SJSA1 (cell line): ENCODE measurements at regions not wholly inside any gene's neighbourhood (a gene's known extent, or its start where the extent isn't known, plus 50 kb on each side); places are given as distances from the start of the nearest gene placed in this dataset.

ENCODE experiments used
- DNase-seq, 2 experiments: peaks; one replicate each; pipeline ENCODE4 v3.0.0-alpha.2; 2015 to 2020; ENCODE audit warnings: low spot score in 2 of 2, low read depth in 1 of 2
- H3K27ac ChIP-seq: fragments of 250-450 bp; sonication (Bioruptor Pico); 2 replicates; pipeline ENCODE4 v1.5.1; 2020; ENCODE audit warnings: mild to moderate bottlenecking, moderate library complexity
- H3K27me3 ChIP-seq: fragments of 250-450 bp; sonication (Bioruptor Pico); replicated peaks from 2 replicates; pipeline ENCODE4 v1.5.1; 2020; ENCODE audit warnings: mild to moderate bottlenecking, moderate library complexity
- H3K36me3 ChIP-seq: fragments of 250-450 bp; sonication (Bioruptor Pico); 2 replicates; pipeline ENCODE4 v1.5.1; 2020; ENCODE audit warnings: mild to moderate bottlenecking
- H3K4me1 ChIP-seq: fragments of 250-450 bp; sonication (Bioruptor Pico); replicated peaks from 2 replicates; pipeline ENCODE4 v1.6.1; 2021; ENCODE audit warnings: mild to moderate bottlenecking
- H3K4me3 ChIP-seq: fragments of 250-450 bp; sonication (Bioruptor Pico); 2 replicates; pipeline ENCODE4 v1.5.1; 2020; ENCODE audit warnings: mild to moderate bottlenecking
- H3K9me3 ChIP-seq: fragments of 250-450 bp; sonication (Bioruptor Pico); replicated peaks from 2 replicates; pipeline ENCODE4 v1.5.1; 2020; ENCODE audit warnings: mild to moderate bottlenecking

DNA sequence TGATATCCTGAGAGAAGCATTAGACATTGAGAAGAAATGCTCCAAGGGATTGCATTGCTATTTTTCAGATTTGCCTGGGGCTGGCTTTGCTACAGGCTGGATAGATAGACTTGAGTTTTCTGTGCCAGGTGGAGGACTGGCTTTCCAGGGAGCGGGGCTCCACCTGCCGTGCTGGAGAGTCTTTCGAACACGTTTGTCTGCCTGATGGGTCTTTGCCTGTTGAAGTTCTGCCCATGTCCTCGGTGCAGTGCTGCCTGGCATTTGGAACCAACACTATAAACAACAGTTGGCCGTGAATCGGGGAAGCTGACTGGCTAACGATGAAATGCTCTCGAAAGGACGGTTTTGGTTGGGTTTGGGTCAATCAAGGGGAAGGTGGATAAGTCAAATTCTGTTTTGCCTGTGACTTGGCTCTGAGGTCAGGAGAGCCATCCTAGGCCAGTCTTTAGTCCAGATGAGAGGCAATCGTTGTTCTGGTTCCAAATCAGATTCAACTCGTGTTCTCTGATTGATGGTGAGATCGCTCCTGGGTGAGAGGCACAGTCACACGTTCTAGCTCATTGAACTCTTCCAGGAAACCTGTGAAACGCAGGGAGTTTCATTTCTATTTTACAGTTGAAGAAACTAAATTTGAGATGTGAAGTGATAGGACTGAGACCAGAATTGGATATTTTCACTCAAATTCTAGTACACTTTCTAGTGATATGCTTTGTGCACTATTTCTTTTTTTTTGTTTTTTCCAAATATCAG, 599.0 kb downstream of the TYW1 start:
- DNase-seq, result no peak
- no peaks in the 10 kb centered on the region for H3K27me3 ChIP-seq
- H3K9me3 ChIP-seq, result no peaks in the 10 kb centered on the region
- no peaks in the 10 kb centered on the region for H3K4me1 ChIP-seq
- H3K4me3 ChIP-seq, result no peak overlapping the region
- H3K27ac ChIP-seq, result no peak overlapping the region
- H3K36me3 ChIP-seq, result no peaks in the 10 kb centered on the region

GRCh38 chr7:67597161-67597560, 600.5 kb downstream of the TYW1 start:
- H3K36me3 ChIP-seq, result no peaks in the 10 kb centered on the region
- no peak overlapping the region for H3K27ac ChIP-seq
- no peaks in the 10 kb centered on the region for H3K9me3 ChIP-seq
- H3K4me1 ChIP-seq, result no peaks in the 10 kb centered on the region
- DNase-seq, result no peak
- no peak overlapping the region for H3K4me3 ChIP-seq
- no peaks in the 10 kb centered on the region for H3K27me3 ChIP-seq

GRCh38 chr7:67598469-67598868, 601.8 kb downstream of the TYW1 start:
- no peaks in the 10 kb centered on the region for H3K36me3 ChIP-seq
- H3K9me3 ChIP-seq, result no peaks in the 10 kb centered on the region
- no peak for DNase-seq
- H3K4me3 ChIP-seq, result no peak overlapping the region
- H3K27me3 ChIP-seq, result no peaks in the 10 kb centered on the region
- H3K27ac ChIP-seq, result no peak overlapping the region
- no peaks in the 10 kb centered on the region for H3K4me1 ChIP-seq

DNA sequence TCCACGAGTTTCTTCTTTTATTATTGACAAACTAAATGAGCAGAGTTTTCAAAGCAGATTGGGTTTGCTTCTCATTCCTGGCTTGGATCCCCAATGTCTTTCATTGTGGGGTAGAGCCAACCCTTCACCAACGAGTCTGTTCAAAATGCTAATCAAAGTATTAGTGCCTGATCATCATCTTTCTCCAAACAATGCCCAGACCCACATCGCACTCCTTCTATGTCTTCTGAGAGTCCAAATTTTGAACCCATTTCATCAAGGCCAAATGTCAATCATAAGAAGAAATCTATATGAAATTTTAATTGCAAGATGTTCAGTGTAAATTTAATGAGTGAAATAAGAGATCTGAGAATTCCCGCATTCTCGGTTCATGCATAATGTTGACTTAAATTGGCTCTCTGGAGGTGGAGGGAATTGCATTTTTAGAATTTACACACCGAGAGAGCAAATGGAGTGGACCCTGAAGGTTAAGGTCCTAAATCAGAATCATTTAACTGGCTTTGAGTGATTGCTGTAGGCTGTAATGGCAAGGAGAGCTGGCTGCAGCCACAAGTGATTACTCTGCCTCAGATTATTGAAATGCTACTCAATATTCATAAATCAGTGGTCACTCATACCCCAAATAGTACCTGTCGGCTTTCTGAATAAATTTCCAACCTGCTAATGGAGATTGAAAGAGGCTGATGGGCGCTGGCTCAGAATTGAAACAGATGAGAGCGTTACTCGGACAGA, 602.9 kb downstream of the TYW1 start:
- DNase-seq, result no peak

DNA sequence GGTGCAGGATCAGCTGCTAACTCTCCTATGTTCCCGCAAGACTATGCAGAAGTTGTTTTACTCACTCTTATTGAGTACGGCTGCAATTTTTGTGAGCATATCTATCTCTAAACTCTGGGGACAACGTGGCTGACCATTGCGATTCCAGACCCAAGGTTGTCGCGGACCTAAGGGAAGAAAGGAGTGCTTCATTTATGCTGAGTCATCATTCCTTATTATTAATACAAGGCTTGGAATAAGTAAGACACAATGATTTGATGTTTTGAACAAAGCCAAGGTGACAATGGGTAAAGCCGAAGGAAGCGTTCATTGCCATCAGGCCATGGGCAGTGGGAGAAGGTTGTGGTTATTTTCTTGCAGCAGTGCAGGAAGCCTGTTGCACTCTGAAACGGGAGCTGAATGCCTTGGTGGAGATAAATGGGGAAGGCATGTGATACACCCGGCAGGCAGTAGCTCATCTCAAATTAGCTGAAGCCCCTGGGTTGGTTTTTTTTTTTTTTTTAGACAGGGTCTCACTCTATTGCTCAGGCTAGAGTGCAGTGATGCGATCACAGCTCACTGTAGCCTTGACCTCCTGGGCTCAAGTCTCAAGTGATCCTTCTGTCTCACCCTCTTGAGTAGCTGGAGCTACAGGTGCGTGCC, 605.7 kb downstream of the TYW1 start:
- no peaks in the 10 kb centered on the region for H3K27me3 ChIP-seq
- H3K36me3 ChIP-seq, result no peaks in the 10 kb centered on the region
- H3K9me3 ChIP-seq, result 0 out of 2 replicates have a peak, but pooled peaks cover 2% of the 10 kb centered on the region
- no peak overlapping the region for H3K27ac ChIP-seq
- H3K4me1 ChIP-seq, result no peaks in the 10 kb centered on the region
- no peak overlapping the region for H3K4me3 ChIP-seq
- DNase-seq, result no peak

More for the DNA sequence above, 602.9 kb downstream of the TYW1 start:
- Histone ChIP-seq H3K27ac (no peak overlapping the region), H3K4me3 (no peak overlapping the region), H3K9me3 (0 out of 2 replicates have a peak, but pooled peaks cover under 1% of the 10 kb centered on the region), H3K36me3 (no peaks in the 10 kb centered on the region), H3K27me3 (no peaks in the 10 kb centered on the region), H3K4me1 (no peaks in the 10 kb centered on the region)

DNA sequence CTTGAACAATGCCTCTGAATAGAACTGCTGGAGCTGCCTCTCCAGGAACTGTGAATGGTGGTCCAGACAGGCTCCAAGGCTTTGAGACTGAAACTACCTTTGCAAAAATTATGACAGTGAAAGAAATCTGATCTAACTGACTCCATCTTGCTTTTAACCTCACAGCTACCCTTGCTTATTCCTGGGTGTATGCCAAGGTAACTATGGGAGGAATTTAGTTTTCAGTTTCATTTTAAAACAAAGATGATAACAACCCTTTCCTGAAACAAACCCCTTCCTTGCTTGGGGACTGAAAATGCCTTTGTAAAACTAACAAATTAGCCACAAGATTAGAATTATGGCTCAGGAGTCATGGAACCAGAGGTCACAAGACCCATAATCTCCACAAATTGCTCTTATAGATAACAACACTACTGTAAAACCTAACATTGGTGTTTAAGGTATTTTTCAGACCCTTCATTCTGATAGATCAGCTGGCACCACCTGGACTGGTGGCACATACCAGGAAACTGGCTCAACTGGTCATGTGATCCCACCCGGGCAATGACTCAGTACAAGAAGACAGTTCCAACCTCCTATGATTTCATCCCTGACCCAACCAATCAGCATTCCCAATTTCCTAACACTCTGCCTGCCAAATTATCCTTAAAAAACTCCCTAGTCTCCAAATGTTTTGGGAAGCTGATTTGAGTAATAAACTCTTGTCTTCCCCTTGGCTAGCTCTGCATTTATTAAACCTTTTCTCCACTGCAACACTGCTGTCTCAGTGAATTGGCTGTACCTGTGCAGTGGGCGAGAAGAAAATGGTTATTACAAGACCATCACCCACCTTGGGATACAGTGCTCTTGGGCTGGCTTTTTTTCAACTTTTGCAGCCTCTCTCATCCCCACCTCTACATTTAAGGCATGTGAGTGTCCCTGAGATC, 608.1 kb downstream of the TYW1 start:
- no peaks in the 10 kb centered on the region for H3K27me3 ChIP-seq
- no peak overlapping the region for H3K4me3 ChIP-seq
- H3K4me1 ChIP-seq, result no peaks in the 10 kb centered on the region
- H3K9me3 ChIP-seq, result 0 out of 2 replicates have a peak, but pooled peaks cover 2% of the 10 kb centered on the region
- no peak for DNase-seq
- no peak overlapping the region for H3K27ac ChIP-seq
- no peaks in the 10 kb centered on the region for H3K36me3 ChIP-seq

DNA sequence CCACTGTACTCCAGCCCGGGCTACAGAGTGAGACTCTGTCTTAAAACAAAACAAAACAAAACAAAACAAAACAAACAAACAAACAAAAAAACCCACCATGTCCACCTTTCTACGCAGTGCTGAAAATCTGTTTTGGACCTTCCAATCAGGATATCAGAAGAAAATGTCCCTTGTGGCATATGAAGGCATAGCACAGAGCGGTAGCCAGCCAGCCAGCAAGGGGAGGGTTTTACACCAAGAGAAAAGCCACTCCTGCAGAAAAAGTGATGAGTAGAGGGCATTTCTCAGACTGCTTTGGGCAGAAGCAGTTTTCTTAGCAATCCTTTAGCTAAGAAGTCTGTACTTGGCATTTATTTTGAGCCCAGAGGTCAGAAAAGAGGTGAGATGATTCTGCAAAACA, 612.2 kb downstream of the TYW1 start:
- no peak for DNase-seq
- H3K27ac ChIP-seq, result no peak overlapping the region

DNA sequence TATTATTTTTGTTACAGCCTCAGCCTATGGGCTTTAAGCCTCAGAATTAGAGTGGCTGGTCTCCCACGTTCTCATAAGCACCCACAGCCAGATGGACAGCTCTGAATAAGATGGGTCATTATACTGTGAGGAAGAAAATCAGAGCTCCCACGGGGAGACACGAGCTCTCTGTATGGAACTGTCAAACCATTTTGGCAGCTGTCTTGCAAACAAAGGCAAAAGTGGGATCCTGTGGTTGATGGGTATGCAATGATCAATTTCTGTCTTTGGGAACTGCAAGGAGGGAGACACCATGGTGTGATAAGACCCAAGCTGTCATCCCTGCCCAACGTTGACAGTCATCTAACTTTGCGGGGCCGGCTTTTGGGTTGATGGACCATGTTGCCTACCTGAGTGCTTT, 614.3 kb downstream of the TYW1 start:
- H3K27me3 ChIP-seq, result no peaks in the 10 kb centered on the region
- DNase-seq, result no peak
- no peaks in the 10 kb centered on the region for H3K4me1 ChIP-seq
- no peak overlapping the region for H3K27ac ChIP-seq
- no peaks in the 10 kb centered on the region for H3K36me3 ChIP-seq
- H3K4me3 ChIP-seq, result no peak overlapping the region
- no peaks in the 10 kb centered on the region; the same call in 1 of the 2 replicates for H3K9me3 ChIP-seq

More for the DNA sequence above, 612.2 kb downstream of the TYW1 start:
- no peak overlapping the region for H3K4me3 ChIP-seq
- H3K27me3 ChIP-seq, result no peaks in the 10 kb centered on the region
- H3K4me1 ChIP-seq, result no peaks in the 10 kb centered on the region
- H3K9me3 ChIP-seq, result peaks cover 2% of the 10 kb centered on the region; the same call in 1 of the 2 replicates
- H3K36me3 ChIP-seq, result no peaks in the 10 kb centered on the region

DNA sequence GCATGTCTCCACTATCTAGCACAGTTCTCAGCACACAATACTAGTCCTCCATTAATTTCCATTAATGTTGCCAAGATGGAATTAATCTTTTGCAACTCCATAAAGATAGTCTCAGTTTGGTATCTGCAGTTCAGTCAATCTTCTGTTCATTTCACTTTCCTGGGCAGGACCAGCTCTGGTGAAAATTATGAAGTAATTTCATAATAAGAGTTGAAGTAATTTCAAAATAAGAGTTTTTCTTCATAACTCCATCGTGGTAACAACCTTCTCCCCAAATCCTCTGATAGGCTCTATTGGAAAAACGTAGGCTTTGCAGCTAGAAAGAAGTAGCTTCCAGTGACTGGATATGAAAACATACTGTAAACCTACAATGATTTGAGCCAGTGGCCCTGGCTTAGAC, 618.2 kb downstream of the TYW1 start:
- no peaks in the 10 kb centered on the region for H3K4me1 ChIP-seq

GRCh38 chr7:67616517-67616916, 619.9 kb downstream of the TYW1 start:
- Histone ChIP-seq H3K27me3 (no peaks in the 10 kb centered on the region), H3K9me3 (no peaks in the 10 kb centered on the region; the same call in 1 of the 2 replicates), H3K36me3 (no peaks in the 10 kb centered on the region), H3K4me3 (no peak overlapping the region), H3K4me1 (no peaks in the 10 kb centered on the region), H3K27ac (no peak overlapping the region)
- no peak for DNase-seq

More for the DNA sequence above, 618.2 kb downstream of the TYW1 start:
- DNase-seq, result no peak
- no peak overlapping the region for H3K27ac ChIP-seq
- H3K9me3 ChIP-seq, result no peaks in the 10 kb centered on the region; the same call in 1 of the 2 replicates
- no peaks in the 10 kb centered on the region for H3K27me3 ChIP-seq
- H3K36me3 ChIP-seq, result no peaks in the 10 kb centered on the region
- H3K4me3 ChIP-seq, result no peak overlapping the region

- no peak overlapping the region for H3K27ac ChIP-seq
- no peaks in the 10 kb centered on the region for H3K4me1 ChIP-seq
- no peaks in the 10 kb centered on the region for H3K36me3 ChIP-seq
- no peak overlapping the region for H3K4me3 ChIP-seq
- DNase-seq, result no peak
- H3K27me3 ChIP-seq, result no peaks in the 10 kb centered on the region
- H3K9me3 ChIP-seq, result no peaks in the 10 kb centered on the region
Observed at GRCh38 chr7:67618556-67619162, 622.0 kb downstream of the TYW1 start.

DNA sequence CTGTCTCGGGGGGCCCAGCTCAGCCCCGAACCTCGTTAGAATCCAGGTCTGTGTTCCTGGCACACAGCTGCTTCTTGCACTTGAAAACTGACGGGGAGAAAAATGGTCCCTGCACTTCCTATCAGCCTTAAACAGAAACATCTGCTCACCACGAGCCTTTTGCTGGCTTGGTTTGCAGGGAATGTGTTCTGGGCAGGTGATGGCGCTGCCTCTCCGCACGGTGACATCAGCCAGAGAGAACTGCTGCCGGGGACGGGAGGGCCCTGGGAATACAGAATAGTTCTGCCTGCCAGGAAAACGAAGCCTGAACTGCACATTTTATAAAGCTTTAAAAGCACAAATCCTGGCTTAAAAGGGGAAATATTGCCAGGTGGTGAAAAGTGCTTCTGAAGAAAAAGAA, 622.5 kb downstream of the TYW1 start:
- no peak overlapping the region for H3K4me3 ChIP-seq
- no peaks in the 10 kb centered on the region for H3K4me1 ChIP-seq
- H3K36me3 ChIP-seq, result no peaks in the 10 kb centered on the region
- no peak for DNase-seq
- H3K27me3 ChIP-seq, result no peaks in the 10 kb centered on the region
- no peaks in the 10 kb centered on the region for H3K9me3 ChIP-seq
- H3K27ac ChIP-seq, result no peak overlapping the region
